NCI-H2107 treated with DMSO at 0.1 percent for 48 hours (cell line): ENCODE measurements at regions not wholly inside any gene's neighbourhood (a gene's known extent, or its start where the extent isn't known, plus 50 kb on each side); places are given as distances from the start of the nearest gene placed in this dataset.

ENCODE experiments used
- DNase-seq: peaks from one replicate; lab custom pipeline; 2025; ENCODE audit not compliant: unreplicated experiment; lab: John Stamatoyannopoulos, UW

GRCh38 chr9:93730648-93731047 is 154.3 kb downstream of the PHF2 start:
- DNase-seq = no peak

- no peak for DNase-seq
Measured at GRCh38 chr9:93730217-93730616, 153.8 kb downstream of the PHF2 start.
